Activated naive CD8-positive, alpha-beta T cell treated with anti-CD3 and anti-CD28 coated beads, Interleukin-2, amount 10 ng/mL, durations not matched to agents 7 days and 5 days (primary cell): ENCODE measurements at regions not wholly inside any gene's neighbourhood (a gene's known extent, or its start where the extent isn't known, plus 50 kb on each side); places are given as distances from the start of the nearest gene placed in this dataset.
"Not testable (repeated sequence)": the region's sequence is repeated elsewhere in the genome, so short reads cannot be mapped to it uniquely, and the experiment has no call there.

ENCODE experiments used
- ATAC-seq: fragments of 150-1000 bp; cut with Tn5 transposase; one replicate; pipeline ENCODE4 v1.10.0; 2021; ENCODE audit warnings: low read depth, moderate library complexity
- POLR2A ChIA-PET: fragments of 350-600 bp; sonication (Branson Sonifier 250); formaldehyde crosslinking; loops from one replicate; lab custom pipeline; 2021; ENCODE audit warnings: antibody characterized with exemption; lab: Charles Lee
- DNase-seq: peaks from one replicate; pipeline ENCODE4 v3.0.0; 2021
- H3K27ac Mint-ChIP-seq: one replicate; pipeline ENCODE4 v1.8.0; 2022; ENCODE audit warnings: mild to moderate bottlenecking, mixed read lengths
- H3K27me3 Mint-ChIP-seq: one replicate; pipeline ENCODE4 v1.8.0; 2022; ENCODE audit warnings: mild to moderate bottlenecking, moderate library complexity, mixed read lengths
- H3K36me3 Mint-ChIP-seq: one replicate; pipeline ENCODE4 v1.8.0; 2021; ENCODE audit warnings: mild to moderate bottlenecking, mixed read lengths
- H3K4me1 Mint-ChIP-seq: one replicate; pipeline ENCODE4 v1.8.0; 2021; ENCODE audit warnings: mixed read lengths
- H3K4me3 Mint-ChIP-seq: one replicate; pipeline ENCODE4 v1.8.0; 2022; ENCODE audit warnings: mild to moderate bottlenecking, moderate library complexity, mixed read lengths
- H3K9me3 Mint-ChIP-seq: one replicate; pipeline ENCODE4 v1.8.0; 2021; ENCODE audit warnings: mixed read lengths

DNA sequence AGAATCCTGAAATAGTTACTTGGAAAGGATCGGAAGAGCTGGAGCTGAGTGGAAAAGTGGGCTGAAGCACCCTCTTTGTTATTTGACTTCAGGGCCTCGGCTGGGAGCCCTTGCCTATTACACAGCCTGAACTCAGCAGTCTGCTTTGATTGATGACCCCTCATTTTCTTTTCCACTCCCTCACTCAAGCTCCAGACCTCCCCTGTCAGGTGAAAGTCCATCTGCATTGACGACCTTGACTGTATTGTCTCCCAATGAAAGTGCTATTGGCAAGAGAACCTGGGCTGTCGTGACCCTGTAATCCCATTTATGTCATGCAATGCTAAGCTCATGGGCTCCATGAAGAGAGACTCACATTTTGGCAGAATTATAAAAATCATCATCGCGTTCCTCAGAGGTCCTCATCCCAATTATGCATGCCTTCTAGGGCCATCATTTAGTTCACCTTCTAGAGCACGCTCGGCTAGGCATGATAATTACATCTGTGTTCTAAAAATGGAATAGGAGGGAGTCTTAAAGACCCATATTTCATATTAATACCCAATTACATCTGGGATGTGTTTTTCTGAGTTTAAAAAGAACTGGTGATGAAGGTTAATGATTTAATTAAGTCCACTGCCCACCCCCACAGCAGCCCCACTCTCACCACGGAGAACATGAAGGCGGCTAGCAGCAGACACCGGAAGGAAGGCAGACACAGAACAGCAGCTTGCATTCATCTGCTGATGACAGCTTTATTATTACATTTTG is 472.5 kb downstream of the PID1 start:
- ATAC-seq (no peak), DNase-seq (no peak)
- no peak overlapping the region for H3K4me3 Mint-ChIP-seq
- H3K36me3 Mint-ChIP-seq = no peaks in the 10 kb centered on the region
- no peaks in the 10 kb centered on the region for H3K27me3 Mint-ChIP-seq
- no peak overlapping the region for H3K27ac Mint-ChIP-seq
- H3K4me1 Mint-ChIP-seq = no peaks in the 10 kb centered on the region
- POLR2A ChIA-PET = no interaction called here
- no peaks in the 10 kb centered on the region for H3K9me3 Mint-ChIP-seq

GRCh38 chr2:228796386-228796785 is 474.7 kb downstream of the PID1 start:
- Mint-ChIP-seq H3K36me3 (no peaks in the 10 kb centered on the region), H3K27ac (no peak overlapping the region), H3K27me3 (no peaks in the 10 kb centered on the region), H3K4me3 (no peak overlapping the region), H3K9me3 (no peaks in the 10 kb centered on the region), H3K4me1 (no peaks in the 10 kb centered on the region)
- POLR2A ChIA-PET = no interaction called here
- ATAC-seq (no peak), DNase-seq (no peak)

DNA sequence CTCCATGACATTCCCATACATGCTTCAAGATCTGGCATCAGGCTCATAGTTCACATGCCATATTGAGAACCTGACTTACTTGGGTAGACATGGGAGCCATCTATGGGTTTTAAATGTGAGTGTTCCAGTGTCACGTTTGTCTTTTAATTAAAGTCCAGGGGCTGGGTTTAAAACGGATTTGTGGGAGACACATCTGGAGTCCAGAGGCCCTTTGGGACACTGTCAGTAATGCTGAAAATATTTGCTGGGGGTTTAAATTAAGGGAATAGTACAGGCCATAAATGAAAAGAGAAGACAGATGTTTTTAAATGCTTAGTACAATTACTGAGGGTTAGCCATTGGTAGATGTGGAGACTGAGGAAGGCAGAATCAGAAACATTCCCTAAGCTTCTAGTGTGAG is 478.0 kb downstream of the PID1 start:
- no peaks in the 10 kb centered on the region for H3K36me3 Mint-ChIP-seq
- H3K27ac Mint-ChIP-seq = no peak overlapping the region
- no peak for ATAC-seq

DNA sequence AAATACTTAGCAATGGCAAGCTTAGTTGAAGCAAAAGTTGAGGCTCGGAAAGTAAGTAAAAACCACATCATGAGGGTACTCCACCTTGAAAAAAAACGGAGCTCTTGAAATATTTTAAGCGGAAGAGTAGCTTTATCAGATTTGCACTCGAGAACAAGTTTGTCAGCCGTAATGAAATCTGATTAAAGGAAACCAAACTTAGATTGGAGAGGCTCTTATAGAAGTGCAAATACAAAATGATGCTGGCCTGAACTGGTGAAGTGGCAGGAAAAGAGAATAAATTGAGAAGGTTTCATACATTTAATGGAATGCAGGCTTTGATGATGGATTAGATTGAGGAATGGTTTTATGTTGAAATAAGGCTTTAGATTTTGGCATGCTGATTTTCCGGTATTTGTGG is 484.2 kb downstream of the PID1 start:
- DNase-seq (no peak), ATAC-seq (no peak)
- no peaks in the 10 kb centered on the region for H3K27me3 Mint-ChIP-seq
- no peak overlapping the region for H3K27ac Mint-ChIP-seq
- POLR2A ChIA-PET = no interaction called here
- peaks cover 6% of the 10 kb centered on the region for H3K9me3 Mint-ChIP-seq
- H3K4me3 Mint-ChIP-seq = no peak overlapping the region
- no peaks in the 10 kb centered on the region for H3K4me1 Mint-ChIP-seq
- H3K36me3 Mint-ChIP-seq = no peaks in the 10 kb centered on the region

More for the DNA sequence above, 478.0 kb downstream of the PID1 start:
- POLR2A ChIA-PET = no interaction called here
- no peaks in the 10 kb centered on the region for H3K27me3 Mint-ChIP-seq
- no peak for DNase-seq
- H3K4me1 Mint-ChIP-seq = no peaks in the 10 kb centered on the region
- peaks cover 2% of the 10 kb centered on the region for H3K9me3 Mint-ChIP-seq
- H3K4me3 Mint-ChIP-seq = no peak overlapping the region

DNA sequence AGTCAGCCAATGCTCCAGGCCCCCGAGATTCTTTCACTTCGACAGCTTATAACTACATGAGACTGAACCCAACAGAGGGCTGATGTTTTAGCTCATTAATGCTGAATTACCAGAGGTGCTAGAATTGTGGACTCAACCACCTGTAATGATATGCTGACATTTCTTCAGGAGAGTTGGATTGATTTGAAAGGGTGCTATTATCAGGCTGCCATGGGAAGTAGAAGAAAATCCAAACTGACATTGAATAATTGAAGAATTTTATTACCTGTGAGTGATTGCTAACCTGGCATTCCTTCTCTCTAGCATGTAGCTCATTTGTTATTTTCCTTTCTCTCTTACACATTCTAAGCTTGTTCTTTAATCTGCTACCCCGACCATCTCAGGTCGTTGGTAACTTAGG is 488.8 kb downstream of the PID1 start:
- no peak overlapping the region for H3K27ac Mint-ChIP-seq
- ATAC-seq = no peak
- POLR2A ChIA-PET = no interaction called here
- no peaks in the 10 kb centered on the region for H3K4me1 Mint-ChIP-seq
- H3K9me3 Mint-ChIP-seq = peaks cover 4% of the 10 kb centered on the region
- no peaks in the 10 kb centered on the region for H3K36me3 Mint-ChIP-seq
- no peaks in the 10 kb centered on the region for H3K27me3 Mint-ChIP-seq
- no peak overlapping the region for H3K4me3 Mint-ChIP-seq
- DNase-seq = no peak

DNA sequence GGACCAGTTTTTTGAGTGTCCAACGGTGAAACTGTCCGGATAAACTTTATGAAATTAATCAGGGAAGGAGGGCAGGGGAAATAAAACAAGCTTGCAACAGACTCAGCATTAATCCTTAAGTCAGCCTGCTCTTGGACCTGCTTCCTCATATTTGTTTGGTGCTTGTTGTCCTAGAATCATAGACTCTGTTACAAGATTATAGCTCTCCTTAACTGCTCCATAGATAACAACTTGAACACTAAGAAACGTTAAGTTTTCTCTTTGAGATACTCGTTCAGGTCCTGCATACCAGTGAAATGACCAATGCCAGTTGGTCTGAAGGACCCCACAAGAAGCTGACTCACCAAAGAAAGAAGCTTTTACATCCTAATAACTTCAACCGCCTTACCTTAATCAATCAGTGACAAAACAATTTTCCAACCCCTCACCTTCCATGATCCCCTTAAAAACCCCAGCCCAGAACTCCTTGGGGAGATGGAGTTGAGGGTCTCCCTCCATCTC is 493.2 kb downstream of the PID1 start:
- Mint-ChIP-seq H3K27me3 (no peaks in the 10 kb centered on the region), H3K4me3 (no peak overlapping the region), H3K36me3 (no peaks in the 10 kb centered on the region), H3K27ac (no peak overlapping the region), H3K9me3 (peaks cover 3% of the 10 kb centered on the region), H3K4me1 (no peaks in the 10 kb centered on the region)
- ATAC-seq = no peak
- no peak for DNase-seq
- POLR2A ChIA-PET = no interaction called here

DNA sequence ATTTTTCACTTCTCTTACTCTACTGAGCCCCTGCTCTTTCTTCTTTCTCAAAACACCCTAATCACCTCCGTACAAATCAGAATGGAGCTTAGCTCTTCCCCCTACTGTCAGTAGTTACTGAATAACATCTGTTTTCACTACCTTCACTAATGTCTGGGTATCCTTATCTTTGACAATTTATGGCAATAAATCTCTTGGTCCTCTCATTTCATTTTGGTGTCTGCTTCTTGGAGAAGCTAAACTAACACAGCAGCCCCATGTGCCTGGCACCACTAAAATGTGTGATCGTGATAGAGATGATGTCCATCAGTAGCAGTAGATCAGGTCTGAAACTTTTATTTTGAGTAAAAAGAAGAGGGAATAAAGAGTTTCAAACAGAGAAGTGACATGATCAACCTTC is 496.5 kb downstream of the PID1 start:
- ATAC-seq (no peak), DNase-seq (no peak)
- Mint-ChIP-seq H3K4me1 (no peaks in the 10 kb centered on the region), H3K27ac (no peak overlapping the region), H3K27me3 (no peaks in the 10 kb centered on the region), H3K9me3 (peaks cover 3% of the 10 kb centered on the region), H3K4me3 (no peak overlapping the region), H3K36me3 (no peaks in the 10 kb centered on the region)
- POLR2A ChIA-PET = no interaction called here

DNA sequence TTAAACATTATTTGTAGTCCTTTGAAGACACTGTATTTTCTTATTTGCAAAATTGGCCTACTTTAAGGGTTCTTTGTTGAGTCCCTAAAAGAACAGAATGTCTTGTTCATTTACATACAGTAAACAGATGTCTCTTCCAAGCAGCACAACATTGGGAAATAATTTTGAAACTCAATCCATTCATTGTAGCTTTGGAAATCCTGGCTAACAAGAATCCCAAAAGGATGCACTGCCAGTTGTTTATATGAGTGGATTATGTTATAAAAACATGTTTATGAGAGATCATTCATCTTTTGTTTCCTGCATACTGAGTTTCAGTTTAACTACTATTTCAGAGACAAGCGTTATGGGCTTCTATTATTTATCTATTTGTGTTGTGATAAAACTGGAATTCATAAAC is 499.3 kb downstream of the PID1 start:
- H3K27me3 Mint-ChIP-seq = no peaks in the 10 kb centered on the region
- DNase-seq (no peak), ATAC-seq (no peak)
- H3K4me3 Mint-ChIP-seq = no peak overlapping the region
- peaks cover 3% of the 10 kb centered on the region for H3K9me3 Mint-ChIP-seq
- POLR2A ChIA-PET = no interaction called here
- H3K27ac Mint-ChIP-seq = no peak overlapping the region
- H3K4me1 Mint-ChIP-seq = no peaks in the 10 kb centered on the region
- no peaks in the 10 kb centered on the region for H3K36me3 Mint-ChIP-seq

GRCh38 chr2:228771315-228771714 is 499.8 kb downstream of the PID1 start:
- no peaks in the 10 kb centered on the region for H3K36me3 Mint-ChIP-seq
- H3K4me1 Mint-ChIP-seq = no peaks in the 10 kb centered on the region
- H3K27me3 Mint-ChIP-seq = no peaks in the 10 kb centered on the region
- POLR2A ChIA-PET = no interaction called here
- H3K4me3 Mint-ChIP-seq = no peak overlapping the region
- no peak for DNase-seq
- no peak overlapping the region for H3K27ac Mint-ChIP-seq
- H3K9me3 Mint-ChIP-seq = peaks cover 3% of the 10 kb centered on the region
- ATAC-seq = no peak

DNA sequence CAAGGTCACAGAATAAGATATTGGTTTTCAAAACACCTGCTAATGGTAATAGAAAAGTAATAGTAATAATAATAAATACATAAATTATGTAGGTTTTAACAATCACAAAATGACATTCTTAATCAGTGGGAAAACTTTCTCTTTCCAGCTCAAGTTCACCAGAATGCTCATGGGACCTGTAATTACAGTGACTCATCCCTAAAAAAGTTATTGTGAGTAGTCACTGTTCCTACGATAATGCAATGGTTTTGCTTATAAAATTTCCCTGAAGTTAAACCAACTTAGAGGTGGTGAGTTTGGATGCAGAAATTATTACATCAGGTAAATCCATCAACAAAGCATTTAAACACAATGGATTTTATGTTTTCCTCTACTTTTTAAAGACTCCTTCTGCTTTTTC is 502.3 kb downstream of the PID1 start:
- peaks cover 1% of the 10 kb centered on the region for H3K9me3 Mint-ChIP-seq
- no peak for ATAC-seq
- no peaks in the 10 kb centered on the region for H3K27me3 Mint-ChIP-seq
- no peak overlapping the region for H3K27ac Mint-ChIP-seq
- no peak for DNase-seq
- POLR2A ChIA-PET = no interaction called here
- no peaks in the 10 kb centered on the region for H3K4me1 Mint-ChIP-seq
- H3K4me3 Mint-ChIP-seq = no peak overlapping the region
- H3K36me3 Mint-ChIP-seq = no peaks in the 10 kb centered on the region

GRCh38 chr2:228768141-228768540 is 502.9 kb downstream of the PID1 start:
- H3K4me3 Mint-ChIP-seq, H3K4me1 Mint-ChIP-seq, POLR2A ChIA-PET, H3K27ac Mint-ChIP-seq, H3K36me3 Mint-ChIP-seq, H3K9me3 Mint-ChIP-seq, ATAC-seq, DNase-seq, H3K27me3 Mint-ChIP-seq: not testable (repeated sequence)

DNA sequence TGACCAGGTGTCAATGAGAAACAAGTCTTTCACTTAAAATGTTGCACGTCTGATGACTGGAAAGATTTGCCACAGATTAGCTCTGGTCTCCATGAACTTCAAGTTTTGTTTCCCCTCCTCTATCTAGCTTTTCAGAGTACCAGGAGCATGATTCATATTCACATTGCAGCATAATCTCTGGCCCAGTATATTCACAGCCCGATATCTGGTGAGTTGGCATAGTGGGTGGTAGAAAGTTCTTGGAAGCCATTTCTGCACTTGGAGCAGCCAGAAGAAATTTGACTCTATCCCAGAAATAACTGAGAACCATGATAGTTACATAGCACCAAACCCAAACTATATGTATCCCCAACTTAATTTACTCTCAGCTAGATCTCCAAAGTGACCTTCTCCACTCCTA is 503.9 kb downstream of the PID1 start:
- Mint-ChIP-seq H3K4me3 (no peak overlapping the region), H3K36me3 (no peaks in the 10 kb centered on the region), H3K27ac (no peak overlapping the region), H3K9me3 (peaks cover 3% of the 10 kb centered on the region), H3K27me3 (no peaks in the 10 kb centered on the region), H3K4me1 (no peaks in the 10 kb centered on the region)
- POLR2A ChIA-PET = no interaction called here
- DNase-seq = no peak
- no peak for ATAC-seq

- POLR2A ChIA-PET = no interaction called here
- DNase-seq (no peak), ATAC-seq (no peak)
- H3K4me3 Mint-ChIP-seq = no peak overlapping the region
- no peak overlapping the region for H3K27ac Mint-ChIP-seq
- no peaks in the 10 kb centered on the region for H3K4me1 Mint-ChIP-seq
- H3K9me3 Mint-ChIP-seq = peaks cover 3% of the 10 kb centered on the region
- no peaks in the 10 kb centered on the region for H3K36me3 Mint-ChIP-seq
- no peaks in the 10 kb centered on the region for H3K27me3 Mint-ChIP-seq
Observed at GRCh38 chr2:228763379-228763981, 507.6 kb downstream of the PID1 start.

GRCh38 chr2:228762565-228762964 is 508.5 kb downstream of the PID1 start:
- H3K27me3 Mint-ChIP-seq = no peaks in the 10 kb centered on the region
- no peak for DNase-seq
- H3K4me1 Mint-ChIP-seq = no peaks in the 10 kb centered on the region
- no peak overlapping the region for H3K4me3 Mint-ChIP-seq
- no peaks in the 10 kb centered on the region for H3K36me3 Mint-ChIP-seq
- POLR2A ChIA-PET = no interaction called here
- ATAC-seq = no peak
- peaks cover 3% of the 10 kb centered on the region for H3K9me3 Mint-ChIP-seq
- no peak overlapping the region for H3K27ac Mint-ChIP-seq
